IgD-negative memory B cell (primary cell): ENCODE measurements at regions not wholly inside any gene's neighbourhood (a gene's known extent, or its start where the extent isn't known, plus 50 kb on each side); places are given as distances from the start of the nearest gene placed in this dataset.

ENCODE experiments used
- H3K27ac Mint-ChIP-seq, 3 donors: one replicate each; pipeline ENCODE4 v1.8.0; 2020 to 2022; ENCODE audit warnings: mild to moderate bottlenecking in 3 of 3, mixed read lengths in 3 of 3, moderate library complexity in 1 of 3
- H3K27me3 Mint-ChIP-seq: one replicate; pipeline ENCODE4 v1.8.0; 2021; ENCODE audit warnings: mixed read lengths
- H3K36me3 Mint-ChIP-seq: one replicate; pipeline ENCODE4 v1.8.0; 2020; ENCODE audit warnings: mild to moderate bottlenecking, mixed read lengths
- H3K4me1 Mint-ChIP-seq, 3 donors: one replicate each; pipeline ENCODE4 v1.8.0; 2020 to 2022; ENCODE audit warnings: mixed read lengths in 3 of 3, mild to moderate bottlenecking in 1 of 3
- H3K4me3 Mint-ChIP-seq, 4 donors: one replicate each; pipeline ENCODE4 v1.8.0; 2020 to 2022; ENCODE audit warnings: mild to moderate bottlenecking in 4 of 4, mixed read lengths in 4 of 4, moderate library complexity in 3 of 4
- H3K9me3 Mint-ChIP-seq, 3 donors: one replicate each; pipeline ENCODE4 v1.8.0; 2020 to 2021; ENCODE audit warnings: mixed read lengths in 3 of 3, mild to moderate bottlenecking in 1 of 3

DNA sequence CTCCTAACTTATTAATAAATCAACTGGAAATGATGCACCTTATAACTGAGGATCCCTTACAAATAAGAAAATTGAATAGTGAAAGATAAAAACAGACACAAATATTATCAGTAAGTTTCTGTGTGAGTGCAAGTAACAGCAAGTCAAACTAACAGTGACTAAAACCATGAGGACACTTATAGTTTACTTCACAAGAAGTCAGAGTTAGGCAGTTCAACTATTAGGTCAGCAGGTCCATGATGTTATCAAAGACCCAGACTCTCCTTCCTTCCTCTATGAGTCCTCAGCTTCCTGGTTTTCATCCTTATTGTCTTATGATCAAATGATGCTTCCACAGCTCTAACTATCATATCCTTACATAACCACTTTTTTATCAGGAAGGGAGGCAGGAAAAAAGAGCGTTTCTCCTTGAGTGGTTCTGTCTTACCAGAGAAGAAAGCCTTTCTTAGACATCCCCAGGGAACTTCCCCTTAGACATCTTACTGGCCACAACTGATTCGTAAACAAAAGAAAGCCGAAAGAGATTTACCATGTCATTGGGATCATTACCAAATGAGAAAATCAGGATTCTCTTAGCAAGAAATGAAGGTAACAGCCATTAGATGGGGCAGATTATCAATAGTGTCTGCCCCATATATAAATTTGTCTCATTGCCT lies 114.3 kb upstream of the LRFN2 start:
- Mint-ChIP-seq H3K27ac (no peak overlapping the region), H3K27me3 (peaks cover 22% of the 10 kb centered on the region), H3K36me3 (no peaks in the 10 kb centered on the region), H3K9me3 (peaks cover 0 to 2% (median 0%) of the 10 kb centered on the region in 3 donors), H3K4me1 (no peaks in the 10 kb centered on the region), H3K4me3 (no peak overlapping the region)

DNA sequence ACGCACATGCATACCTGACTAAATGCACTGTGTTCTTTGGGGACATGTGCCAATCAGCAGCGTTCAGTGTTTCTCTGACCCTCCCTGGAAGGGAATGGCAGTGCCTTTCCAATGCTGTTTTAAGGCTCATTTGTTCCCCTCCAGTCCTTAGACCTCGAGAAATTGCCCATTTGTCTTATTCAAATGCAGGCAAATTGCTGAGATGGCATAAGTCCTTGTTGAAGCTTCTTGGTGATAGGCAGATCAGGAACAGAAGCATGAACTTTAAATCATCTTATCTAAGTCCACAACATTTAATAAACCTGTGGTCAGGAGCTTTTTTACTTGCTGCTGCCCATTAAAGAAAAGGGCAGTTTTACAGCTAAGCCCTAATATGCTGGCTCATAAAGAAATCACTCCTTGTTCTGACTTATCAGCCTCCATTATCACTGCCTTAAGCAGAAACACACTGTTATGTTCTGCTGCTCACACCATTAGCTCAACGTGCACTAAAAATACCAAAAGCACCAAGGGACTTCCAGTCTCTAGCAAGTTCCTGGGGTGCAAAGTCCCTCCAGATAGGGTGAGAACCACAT lies 112.9 kb upstream of the LRFN2 start:
- H3K4me3 Mint-ChIP-seq = no peak overlapping the region
- peaks cover 0 to 1% (median 0%) of the 10 kb centered on the region in 3 donors for H3K4me1 Mint-ChIP-seq
- H3K27me3 Mint-ChIP-seq = peaks cover 22% of the 10 kb centered on the region
- no peak overlapping the region for H3K27ac Mint-ChIP-seq
- peaks cover 0 to 2% (median 0%) of the 10 kb centered on the region in 3 donors for H3K9me3 Mint-ChIP-seq
- H3K36me3 Mint-ChIP-seq = no peaks in the 10 kb centered on the region

DNA sequence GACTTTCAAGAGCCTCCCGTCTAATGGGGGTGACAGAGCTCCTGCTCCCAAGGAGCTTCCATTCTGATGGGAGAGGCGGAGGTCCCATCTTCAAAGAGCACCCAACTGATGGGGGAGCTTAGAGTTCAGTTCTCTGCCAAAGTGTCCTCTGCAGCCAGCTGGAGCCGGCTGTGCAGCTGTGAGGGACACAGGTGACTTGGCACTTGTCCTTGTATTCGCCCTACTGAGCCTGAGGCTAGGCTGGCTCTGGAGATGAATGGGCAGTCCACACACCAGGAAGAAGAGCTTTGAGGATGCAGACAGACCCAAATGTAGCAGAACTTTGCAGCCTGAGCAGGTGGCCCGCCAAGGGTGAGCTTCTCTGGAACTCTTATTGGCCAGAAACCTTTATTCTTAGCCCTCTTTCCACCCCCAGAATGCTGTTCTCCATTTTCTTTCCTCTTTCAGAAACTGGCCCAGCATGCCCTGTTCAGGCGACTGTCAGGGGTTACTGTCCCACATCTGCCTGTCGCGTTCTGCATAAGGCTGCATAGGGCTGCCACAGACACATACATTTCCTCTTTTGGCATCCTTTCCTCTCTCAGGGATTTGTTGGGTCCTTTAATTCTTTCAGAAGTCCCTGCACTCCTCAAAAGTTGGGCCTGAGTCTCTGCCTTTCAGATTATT lies 108.7 kb upstream of the LRFN2 start:
- H3K27me3 Mint-ChIP-seq = peaks cover 8% of the 10 kb centered on the region
- no peaks in the 10 kb centered on the region for H3K36me3 Mint-ChIP-seq
- no peak overlapping the region for H3K4me3 Mint-ChIP-seq
- no peak overlapping the region for H3K27ac Mint-ChIP-seq
- peaks cover 0 to 2% (median 0%) of the 10 kb centered on the region in 3 donors for H3K4me1 Mint-ChIP-seq
- peaks cover 0 to 2% (median 0%) of the 10 kb centered on the region in 3 donors for H3K9me3 Mint-ChIP-seq

DNA sequence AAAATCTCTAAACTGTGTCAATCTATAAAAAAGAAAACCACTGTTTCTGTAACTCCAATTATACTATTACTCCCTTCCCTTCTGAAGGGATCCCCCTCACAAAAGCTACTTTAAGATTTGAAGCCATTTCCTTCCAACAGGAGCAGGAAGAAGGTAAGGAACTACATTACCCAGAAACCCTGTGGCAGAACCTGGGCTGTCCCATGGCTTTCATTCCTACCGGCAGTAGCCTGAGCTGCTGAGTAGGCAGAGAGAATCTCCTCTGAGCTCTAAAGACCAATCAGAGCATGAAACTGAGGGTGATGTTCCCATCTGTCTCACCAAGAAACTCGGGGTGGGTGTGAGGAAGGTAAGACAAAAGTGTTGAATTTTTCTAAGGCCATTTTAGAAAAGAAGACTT lies 108.0 kb upstream of the LRFN2 start:
- Mint-ChIP-seq H3K27me3 (peaks cover 8% of the 10 kb centered on the region), H3K27ac (no peak overlapping the region), H3K4me3 (no peak overlapping the region)

DNA sequence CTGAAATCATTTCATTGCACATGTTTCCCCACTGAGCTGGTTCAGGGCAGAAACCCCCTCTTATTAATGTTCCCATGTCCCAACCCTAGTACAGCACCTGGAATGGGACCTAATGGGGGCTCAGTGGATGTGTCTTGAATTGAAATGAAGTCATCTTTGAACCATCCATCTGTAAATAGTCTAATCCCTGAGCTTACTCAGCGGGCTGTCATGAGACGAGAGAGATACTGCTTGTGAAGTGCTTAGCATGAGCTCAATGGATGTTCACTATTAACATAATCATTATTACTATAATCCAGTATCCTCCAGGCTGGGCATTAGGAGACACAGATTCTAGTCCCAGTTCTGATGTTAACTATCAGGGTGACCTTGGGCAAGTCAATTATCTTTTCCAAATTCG lies 106.6 kb upstream of the LRFN2 start:
- no peak overlapping the region for H3K4me3 Mint-ChIP-seq
- no peaks in the 10 kb centered on the region for H3K9me3 Mint-ChIP-seq
- H3K27ac Mint-ChIP-seq = no peak overlapping the region
- peaks cover 0 to 2% (median 0%) of the 10 kb centered on the region in 3 donors for H3K4me1 Mint-ChIP-seq
- H3K36me3 Mint-ChIP-seq = no peaks in the 10 kb centered on the region
- peaks cover 5% of the 10 kb centered on the region for H3K27me3 Mint-ChIP-seq

More for the DNA sequence above, 108.0 kb upstream of the LRFN2 start:
- Mint-ChIP-seq H3K36me3 (no peaks in the 10 kb centered on the region), H3K9me3 (no peaks in the 10 kb centered on the region), H3K4me1 (peaks cover 0 to 2% (median 0%) of the 10 kb centered on the region in 3 donors)

DNA sequence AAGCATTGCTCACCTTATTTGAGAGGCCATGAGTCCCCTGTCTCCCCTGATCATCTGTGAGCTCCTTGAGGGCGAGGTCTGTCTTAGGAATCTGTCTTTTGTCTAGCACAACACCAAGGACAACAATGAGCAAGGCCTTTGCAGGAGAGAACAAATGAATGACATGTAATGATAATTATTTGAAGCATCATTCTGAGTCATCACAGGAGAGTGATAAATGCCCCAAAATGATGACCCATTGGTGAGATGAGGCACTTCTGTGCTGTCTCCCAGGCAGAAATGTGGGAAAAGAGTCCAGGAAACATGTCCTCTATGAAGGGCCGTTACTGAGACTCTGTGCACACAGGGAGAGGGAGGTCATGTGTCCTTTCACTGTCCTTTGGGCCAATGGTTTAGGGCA lies 105.2 kb upstream of the LRFN2 start:
- H3K36me3 Mint-ChIP-seq = no peaks in the 10 kb centered on the region
- H3K27ac Mint-ChIP-seq = no peak overlapping the region
- H3K4me1 Mint-ChIP-seq = peaks cover 0 to 2% (median 0%) of the 10 kb centered on the region in 3 donors
- no peaks in the 10 kb centered on the region for H3K9me3 Mint-ChIP-seq
- H3K4me3 Mint-ChIP-seq = no peak overlapping the region
- peaks cover 5% of the 10 kb centered on the region for H3K27me3 Mint-ChIP-seq

DNA sequence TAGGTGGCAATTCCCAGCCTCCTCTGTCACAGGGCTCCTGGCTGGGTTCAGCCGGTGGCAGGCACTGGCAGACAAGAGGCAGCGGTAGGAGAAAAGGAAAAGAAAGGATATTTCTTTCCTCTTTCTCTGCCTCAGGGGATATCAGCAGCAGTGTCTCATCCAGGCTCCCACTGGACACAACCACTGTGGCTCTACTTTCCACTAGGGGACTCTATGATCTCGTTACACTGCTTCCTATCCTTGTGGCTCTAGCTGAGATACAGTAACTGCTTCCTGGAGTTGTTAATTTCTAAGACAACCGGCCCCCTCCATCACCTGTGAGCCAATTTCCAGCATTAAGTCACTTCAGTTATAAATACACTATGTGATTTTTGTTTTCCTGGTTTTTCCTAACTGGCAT lies 102.0 kb upstream of the LRFN2 start:
- H3K27ac Mint-ChIP-seq = no peak overlapping the region
- no peaks in the 10 kb centered on the region for H3K4me1 Mint-ChIP-seq
- no peaks in the 10 kb centered on the region for H3K36me3 Mint-ChIP-seq
- peaks cover 0 to 8% (median 3%) of the 10 kb centered on the region in 3 donors for H3K9me3 Mint-ChIP-seq
- H3K4me3 Mint-ChIP-seq = no peak overlapping the region
- peaks cover 16% of the 10 kb centered on the region for H3K27me3 Mint-ChIP-seq

DNA sequence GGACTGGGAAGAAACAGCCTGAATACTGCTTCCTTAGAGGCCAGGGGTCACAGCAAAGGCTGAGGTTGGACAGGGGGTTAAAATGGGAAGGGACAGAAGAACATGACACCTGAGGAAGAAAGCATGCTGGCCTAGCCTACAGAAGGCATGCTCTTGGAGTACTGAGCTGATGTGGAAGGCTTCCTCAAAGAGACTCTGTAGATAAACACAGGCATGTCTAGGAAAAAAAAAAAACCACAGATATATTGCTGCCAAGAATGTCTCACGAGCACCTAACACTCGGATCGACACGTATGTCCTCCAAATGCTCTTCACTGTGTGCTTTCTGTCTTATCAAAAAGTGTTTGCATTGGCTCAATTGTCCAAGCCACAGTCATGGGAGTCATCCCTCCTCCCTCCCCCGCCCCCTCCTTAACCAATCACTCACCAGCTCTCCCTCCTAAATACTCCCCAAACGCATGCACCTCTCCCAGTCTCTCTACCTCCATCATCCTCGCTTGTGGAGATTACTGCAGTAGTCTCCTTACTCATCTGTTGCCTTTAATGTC lies 101.1 kb upstream of the LRFN2 start:
- Mint-ChIP-seq H3K9me3 (peaks cover 0 to 8% (median 3%) of the 10 kb centered on the region in 3 donors), H3K27ac (no peak overlapping the region), H3K4me3 (no peak overlapping the region), H3K27me3 (peaks cover 16% of the 10 kb centered on the region), H3K36me3 (no peaks in the 10 kb centered on the region), H3K4me1 (no peaks in the 10 kb centered on the region)

DNA sequence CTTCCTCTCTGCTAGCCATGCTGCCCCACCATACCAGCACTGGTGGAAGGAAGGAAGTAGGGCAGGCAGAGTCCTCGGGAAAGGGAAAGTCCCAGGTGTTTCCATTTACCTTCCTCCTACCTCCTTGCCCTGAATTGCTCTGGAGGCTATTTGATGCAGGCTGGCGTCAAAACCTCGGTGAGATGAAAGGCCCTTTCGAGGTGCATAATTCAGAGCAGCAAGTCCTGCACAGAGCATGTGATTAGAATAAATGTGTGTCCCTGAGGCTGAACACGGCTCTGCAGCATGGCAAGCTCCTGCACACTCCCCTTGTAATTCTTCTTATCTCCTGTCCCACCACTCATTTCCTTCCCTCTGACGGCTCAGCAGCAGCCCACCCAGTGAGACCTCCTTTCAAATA lies 98.7 kb upstream of the LRFN2 start:
- Mint-ChIP-seq H3K27me3 (peaks cover 18% of the 10 kb centered on the region), H3K9me3 (peaks cover 2 to 8% (median 3%) of the 10 kb centered on the region in 3 donors), H3K36me3 (no peaks in the 10 kb centered on the region), H3K27ac (no peak overlapping the region), H3K4me3 (peak overlapping the region in 1 of 4 donors; percentile 46), H3K4me1 (no peaks in the 10 kb centered on the region)

DNA sequence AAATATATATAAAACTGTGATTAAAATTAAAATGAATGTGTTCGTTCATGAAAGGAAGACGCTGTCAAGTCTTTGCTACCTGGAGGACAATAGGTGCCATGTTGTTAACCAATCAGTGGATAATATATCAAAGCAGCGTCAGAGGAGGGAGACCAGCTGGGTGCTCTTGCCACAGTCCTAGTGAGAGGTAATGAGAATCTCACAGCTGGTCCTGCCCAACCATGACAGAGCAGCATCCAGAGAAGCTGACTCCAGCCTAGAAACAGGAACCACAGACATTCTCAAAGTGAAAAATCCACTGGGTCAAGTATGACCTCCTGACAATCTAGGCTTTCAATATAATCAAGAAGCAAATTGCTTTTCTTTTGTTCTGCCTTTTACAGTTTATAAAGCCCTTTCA lies 94.5 kb upstream of the LRFN2 start:
- H3K4me1 Mint-ChIP-seq = no peaks in the 10 kb centered on the region
- H3K27me3 Mint-ChIP-seq = peaks cover 20% of the 10 kb centered on the region
- no peak overlapping the region for H3K27ac Mint-ChIP-seq
- H3K4me3 Mint-ChIP-seq = no peak overlapping the region
- H3K9me3 Mint-ChIP-seq = peaks cover 3 to 13% (median 7%) of the 10 kb centered on the region in 3 donors
- H3K36me3 Mint-ChIP-seq = no peaks in the 10 kb centered on the region

DNA sequence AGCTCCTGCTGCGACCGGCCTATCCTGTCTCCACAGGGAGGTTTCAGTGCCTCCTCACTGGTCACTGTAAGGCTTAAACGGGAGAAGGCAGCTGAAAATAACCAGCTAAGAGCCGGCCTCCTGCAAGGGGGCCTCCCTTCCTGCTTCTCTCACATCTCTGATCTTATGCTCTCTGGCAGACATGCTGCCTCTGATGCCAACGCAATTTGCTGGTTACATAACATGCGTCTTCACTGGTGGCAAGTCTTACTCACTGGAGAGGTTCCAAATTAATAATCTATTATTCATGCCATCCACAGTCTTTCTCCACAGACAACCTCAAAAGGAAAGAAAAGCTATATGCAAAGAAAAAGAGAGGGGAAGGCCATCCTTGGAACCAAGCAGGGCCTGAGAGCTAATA lies 91.8 kb upstream of the LRFN2 start:
- peaks cover 10% of the 10 kb centered on the region for H3K27me3 Mint-ChIP-seq
- H3K27ac Mint-ChIP-seq = no peak overlapping the region
- peaks cover 3 to 5% (median 4%) of the 10 kb centered on the region in 3 donors for H3K9me3 Mint-ChIP-seq
- H3K4me1 Mint-ChIP-seq = no peaks in the 10 kb centered on the region
- no peaks in the 10 kb centered on the region for H3K36me3 Mint-ChIP-seq
- no peak overlapping the region for H3K4me3 Mint-ChIP-seq

DNA sequence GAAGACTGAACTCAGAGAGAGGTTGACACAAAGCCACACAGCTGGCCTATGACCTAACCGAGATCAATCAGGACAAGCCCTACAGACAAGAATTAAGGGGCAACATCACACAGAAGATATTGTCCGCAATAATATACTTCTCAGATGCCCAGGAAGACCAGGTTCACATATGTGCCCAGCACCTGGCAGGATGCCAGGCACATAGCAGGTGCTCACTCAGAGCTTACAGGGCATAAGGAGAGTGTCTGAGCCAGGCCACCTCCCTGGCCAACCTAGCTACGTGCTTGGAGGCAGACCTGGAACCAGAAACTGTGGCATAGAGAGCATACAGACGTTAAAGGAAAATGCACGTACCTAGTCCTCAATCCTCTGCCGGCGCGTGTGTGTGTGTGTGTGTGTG lies 87.0 kb upstream of the LRFN2 start:
- no peak overlapping the region for H3K4me3 Mint-ChIP-seq
- peaks cover 6% of the 10 kb centered on the region for H3K27me3 Mint-ChIP-seq
- H3K4me1 Mint-ChIP-seq = no peaks in the 10 kb centered on the region
- H3K9me3 Mint-ChIP-seq = peaks cover 1 to 11% (median 4%) of the 10 kb centered on the region in 3 donors
- H3K27ac Mint-ChIP-seq = no peak overlapping the region
- no peaks in the 10 kb centered on the region for H3K36me3 Mint-ChIP-seq

DNA sequence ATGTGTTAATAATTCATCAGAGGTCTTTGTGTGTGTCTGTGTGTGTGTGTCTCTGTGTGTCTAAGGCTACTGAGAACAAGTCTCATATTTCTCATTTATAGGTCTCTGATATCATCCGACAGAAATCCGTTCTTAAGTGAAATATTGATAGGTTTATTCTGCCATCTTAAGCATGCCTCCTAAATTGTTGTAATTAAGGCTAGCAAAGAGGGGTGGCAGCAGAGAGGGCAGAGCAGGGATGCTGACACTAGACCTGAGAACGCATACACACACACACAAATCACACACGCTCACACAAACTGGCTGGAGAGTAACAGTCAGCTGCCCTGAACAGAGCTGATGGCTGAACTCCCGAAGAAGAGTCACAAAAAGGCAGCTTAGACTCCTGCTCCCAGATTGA lies 84.9 kb upstream of the LRFN2 start:
- H3K27me3 Mint-ChIP-seq = peaks cover 4% of the 10 kb centered on the region
- H3K27ac Mint-ChIP-seq = no peak overlapping the region
- H3K36me3 Mint-ChIP-seq = no peaks in the 10 kb centered on the region
- peaks cover 0 to 8% (median 3%) of the 10 kb centered on the region in 3 donors for H3K9me3 Mint-ChIP-seq
- H3K4me1 Mint-ChIP-seq = no peaks in the 10 kb centered on the region
- no peak overlapping the region for H3K4me3 Mint-ChIP-seq

DNA sequence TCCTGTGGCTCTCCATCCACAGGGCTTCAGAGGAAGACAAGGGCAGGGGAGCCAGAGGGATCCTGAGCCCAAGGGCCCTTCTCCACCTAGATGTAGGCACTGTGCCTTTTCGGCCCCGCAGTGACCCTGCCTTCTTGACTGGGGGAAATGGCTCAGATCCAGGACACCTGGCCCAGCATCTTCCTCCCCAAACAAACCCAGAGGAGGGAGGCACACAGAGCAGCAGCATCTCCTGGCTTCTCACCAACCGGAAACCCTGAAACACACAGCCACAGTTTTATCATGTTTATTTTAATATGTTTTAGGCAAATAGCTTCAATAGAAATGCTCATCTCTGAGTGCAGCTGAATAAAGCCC lies 84.5 kb upstream of the LRFN2 start:
- Mint-ChIP-seq H3K4me1 (no peaks in the 10 kb centered on the region), H3K27ac (no peak overlapping the region), H3K36me3 (no peaks in the 10 kb centered on the region), H3K9me3 (peaks cover 0 to 9% (median 3%) of the 10 kb centered on the region in 3 donors), H3K27me3 (peaks cover 4% of the 10 kb centered on the region), H3K4me3 (no peak overlapping the region)

DNA sequence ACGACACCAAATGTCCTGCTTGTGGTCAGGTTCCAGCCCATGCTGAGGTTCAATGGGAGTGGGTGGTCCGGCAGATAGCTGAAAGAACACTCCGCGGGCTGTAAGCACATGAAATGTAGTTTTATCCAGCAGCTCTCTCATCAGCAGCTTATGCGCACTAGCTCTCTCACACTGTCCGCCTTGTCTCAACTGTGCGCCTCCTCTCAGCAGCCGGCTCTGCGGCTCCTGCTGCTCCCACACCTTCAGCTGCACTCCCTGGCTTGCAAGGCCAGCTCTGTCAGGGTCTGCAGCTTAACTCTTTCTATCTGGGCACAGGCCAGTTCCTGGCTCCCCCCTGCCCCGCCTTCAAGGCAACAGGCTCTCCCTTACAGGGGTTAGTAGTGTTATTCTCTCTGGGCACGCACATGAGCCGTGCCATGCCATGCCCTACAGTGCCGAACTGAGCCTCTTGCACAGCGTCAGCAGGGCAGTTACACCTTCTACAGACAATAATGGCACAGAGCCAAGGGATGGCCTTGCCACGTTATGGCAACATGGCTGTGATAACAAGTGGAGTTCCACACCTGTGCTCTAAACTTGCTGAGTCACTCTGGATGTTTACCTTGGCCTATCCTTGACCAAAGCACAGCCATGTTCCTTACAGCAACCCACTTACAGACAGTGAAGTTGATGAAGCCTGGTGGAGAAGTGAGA lies 84.0 kb upstream of the LRFN2 start:
- Mint-ChIP-seq H3K36me3 (no peaks in the 10 kb centered on the region), H3K4me3 (no peak overlapping the region), H3K27ac (no peak overlapping the region), H3K9me3 (peaks cover 0 to 12% (median 3%) of the 10 kb centered on the region in 3 donors), H3K4me1 (no peaks in the 10 kb centered on the region), H3K27me3 (peaks cover 4% of the 10 kb centered on the region)
